HCT116 (cell line): ENCODE measurements at regions not wholly inside any gene's neighbourhood (a gene's known extent, or its start where the extent isn't known, plus 50 kb on each side); places are given as distances from the start of the nearest gene placed in this dataset.

ENCODE experiments used
- ATAC-seq: fragments of 200-7000 bp; cut with Tn5 transposase; 2 replicates; pipeline ENCODE4 v1.9.1; 2020; ENCODE audit warnings: mild to moderate bottlenecking, moderate library complexity
- BruUV-seq: library from RNA; stranded (reverse); fragments of 400-500 nt; replicated peaks from 2 replicates; lab custom pipeline; 2021; lab: Mats Ljungman, UMichigan
- CTCF ChIA-PET: fragments of 300-600 bp; sonication (Branson Sonifier 250); formaldehyde crosslinking; loops from one replicate; lab custom pipeline; 2021; ENCODE audit warnings: antibody characterized with exemption; lab: Charles Lee
- POLR2A ChIA-PET: fragments of 300-600, 350-600 bp; sonication (Branson Sonifier 250); formaldehyde crosslinking; loops from one replicate; lab custom pipeline; 2021; ENCODE audit warnings: antibody characterized with exemption; lab: Charles Lee
- RAD21 ChIA-PET, 2 experiments: fragments of 300-600 bp; sonication (Branson Sonifier 250); formaldehyde crosslinking; loops; one replicate each; lab custom pipeline; 2023; ENCODE audit warnings: low total read pairs in 2 of 2; ENCODE audit not compliant: uncharacterized antibody in 2 of 2, unreplicated experiment in 2 of 2, low non-redundant PET in 1 of 2; lab: Charles Lee
- DNase-seq: peaks from one replicate; pipeline ENCODE4 v3.0.0-alpha.2; 2010; ENCODE audit warnings: low read depth, low spot score
- H2AFZ ChIP-seq: fragments of 200-600 bp; shearing (Covaris generic), sonication (generic); 2 replicates; pipeline ENCODE4 v1.6.1; 2017; ENCODE audit warnings: low read depth, mixed run types, mixed read lengths, antibody characterized with exemption, low read length; ENCODE audit not compliant: poor library complexity, severe bottlenecking
- H3K27ac ChIP-seq: 2 replicates; pipeline ENCODE4 v1.5.1; 2012; ENCODE audit warnings: low read depth, low read length
- H3K27me3 ChIP-seq: fragments of 200-600 bp; sonication (generic); 2 replicates; pipeline ENCODE4 v1.6.1; 2016; ENCODE audit warnings: mixed run types, low read length, mixed read lengths; ENCODE audit not compliant: insufficient read depth
- H3K36me3 ChIP-seq, 2 experiments: fragments of 200-500 bp in 1 of 2; fragments of 200-600 bp in 1 of 2; sonication (Bioruptor generic) in 1 of 2; sonication (generic) in 1 of 2; 2 replicates each; pipeline versions ENCODE4 v1.5.1 to v1.6.1; 2014 to 2016; ENCODE audit warnings: low read length in 2 of 2, inconsistent platforms in 1 of 2, mixed read lengths in 1 of 2, mixed run types in 1 of 2; ENCODE audit not compliant: insufficient read depth in 2 of 2, control insufficient read depth in 1 of 2
- H3K4me1 ChIP-seq, 2 experiments: fragments of 200-600 bp in 1 of 2; sonication (generic) in 1 of 2; 2 replicates each; pipeline versions ENCODE4 v1.5.1 to v1.6.1; 2012 to 2017; ENCODE audit warnings: low read length in 2 of 2, inconsistent platforms in 1 of 2, mild to moderate bottlenecking in 1 of 2, mixed read lengths in 1 of 2, mixed run types in 1 of 2, moderate library complexity in 1 of 2; ENCODE audit not compliant: insufficient read depth in 2 of 2, control insufficient read depth in 1 of 2
- H3K4me2 ChIP-seq: fragments of 200-600 bp; sonication (generic); 2 replicates; pipeline ENCODE4 v1.6.1; 2017; ENCODE audit warnings: mixed run types, low read length, mixed read lengths
- H3K4me3 ChIP-seq, 2 experiments: fragments of 200-600 bp in 1 of 2; sonication (generic) in 1 of 2; replicated peaks in 1 of 2; 2 replicates each; pipeline ENCODE4 v1.5.1; 2011 to 2016; ENCODE audit warnings: low read length in 2 of 2, control low read depth in 1 of 2, low read depth in 1 of 2, mild to moderate bottlenecking in 1 of 2, mixed read lengths in 1 of 2, mixed run types in 1 of 2
- H3K79me2 ChIP-seq: fragments of 200-600 bp; sonication (generic); 2 replicates; pipeline ENCODE4 v1.6.1; 2017; ENCODE audit warnings: mild to moderate bottlenecking, mixed run types, low read length, moderate library complexity, mixed read lengths; ENCODE audit not compliant: insufficient read depth
- H3K9ac ChIP-seq: fragments of 200-600 bp; sonication (generic); 2 replicates; pipeline ENCODE4 v1.6.1; 2016; ENCODE audit warnings: low read length, mixed read lengths
- H3K9me2 ChIP-seq: fragments of 200-600 bp; sonication (generic), shearing (Covaris generic); 2 replicates; pipeline ENCODE4 v1.6.1; 2017; ENCODE audit warnings: mixed run types, mild to moderate bottlenecking, moderate library complexity; ENCODE audit not compliant: insufficient read depth
- H3K9me3 ChIP-seq, 2 experiments: fragments of 200-500 bp in 1 of 2; fragments of 200-600 bp in 1 of 2; sonication (Bioruptor generic) in 1 of 2; sonication (generic) in 1 of 2; 2 replicates each; pipeline ENCODE4 v1.6.1; 2014 to 2017; ENCODE audit warnings: low read length in 2 of 2, mixed read lengths in 2 of 2, inconsistent platforms in 1 of 2, low read depth in 1 of 2, mild to moderate bottlenecking in 1 of 2, mixed run types in 1 of 2, moderate library complexity in 1 of 2; ENCODE audit not compliant: control insufficient read depth in 1 of 2, insufficient read depth in 1 of 2
- H4K20me1 ChIP-seq: fragments of 200-600 bp; sonication (generic), shearing (Covaris generic); 2 replicates; pipeline ENCODE4 v1.6.1; 2017; ENCODE audit warnings: mixed run types, mild to moderate bottlenecking, moderate library complexity; ENCODE audit not compliant: insufficient read depth
- CBX3 ChIP-seq: IDR thresholded peaks from 2 replicates; pipeline ENCODE4 v1.6.1; 2012; ENCODE audit warnings: low read depth
- CEBPB ChIP-seq: IDR thresholded peaks from 2 replicates; pipeline ENCODE4 v1.6.1; 2012; ENCODE audit warnings: low read depth
- EGR1 ChIP-seq: IDR thresholded peaks from 2 replicates; pipeline ENCODE4 v1.6.1; 2012; ENCODE audit warnings: low read depth
- EZH2 ChIP-seq: fragments of 200-600 bp; sonication (generic); IDR thresholded peaks from 2 replicates; pipeline ENCODE4 v1.6.1; 2017; ENCODE audit warnings: antibody characterized with exemption, mixed run types
- FOSL1 ChIP-seq: IDR thresholded peaks from 2 replicates; pipeline ENCODE4 v1.6.1; 2012; ENCODE audit warnings: low read depth
- JUND ChIP-seq: IDR thresholded peaks from 2 replicates; pipeline ENCODE4 v1.6.1; 2012
- POLR2A ChIP-seq: IDR thresholded peaks from 2 replicates; pipeline ENCODE4 v1.7.0; 2011; ENCODE audit warnings: borderline replicate concordance; ENCODE audit not compliant: insufficient read depth, insufficient read length; ENCODE audit errors: extremely low read depth
- POLR2AphosphoS5 ChIP-seq: IDR thresholded peaks from 2 replicates; pipeline ENCODE4 v1.6.1; 2011; ENCODE audit warnings: mild to moderate bottlenecking, low read depth, low read length, moderate library complexity
- SIN3A ChIP-seq: IDR thresholded peaks from 2 replicates; pipeline ENCODE4 v1.6.1; 2012; ENCODE audit warnings: low read depth
- SP1 ChIP-seq: IDR thresholded peaks from 2 replicates; pipeline ENCODE4 v1.6.1; 2012; ENCODE audit warnings: low read depth
- TCF7L2 ChIP-seq: IDR thresholded peaks from 2 replicates; pipeline ENCODE4 v1.7.0; 2011; ENCODE audit warnings: borderline replicate concordance, inconsistent platforms; ENCODE audit not compliant: insufficient read depth, insufficient read length; ENCODE audit errors: extremely low read depth
- YY1 ChIP-seq: IDR thresholded peaks from 2 replicates; pipeline ENCODE4 v1.6.1; 2011; ENCODE audit warnings: low read length, low read depth, moderate library complexity, mild to moderate bottlenecking; ENCODE audit not compliant: insufficient replicate concordance; ENCODE audit errors: extremely low read depth
- ZFX ChIP-seq: fragments of 450-650 bp; IDR thresholded peaks from 2 replicates; pipeline ENCODE4 v1.6.1; 2017
- ZNF274 ChIP-seq: fragments of 200-500 bp; sonication (Bioruptor generic); IDR thresholded peaks from 2 replicates; pipeline ENCODE4 v1.6.1; 2014; ENCODE audit warnings: mild to moderate bottlenecking, low read depth, low read length, inconsistent platforms
- intact Hi-C: fragments of 100-400 bp; cut with micrococcal nuclease; formaldehyde crosslinking; loops from 2 replicates; pipeline ENCODE4 v1.10.0; 2022
- TF ChIP-seq, protein P1 (sequence below), 3 experiments: fragments of 200-600 bp in 1 of 3; sonication (generic) in 1 of 3; IDR thresholded peaks in 2 of 3; conservative IDR thresholded peaks in 1 of 3; 2 replicates each; pipeline ENCODE4 v1.5.1; 2012 to 2017; ENCODE audit warnings: low read depth in 2 of 3, low read length in 2 of 3, antibody characterized with exemption in 1 of 3, borderline replicate concordance in 1 of 3, control low read depth in 1 of 3, mild to moderate bottlenecking in 1 of 3, mixed read lengths in 1 of 3, mixed run types in 1 of 3, moderate library complexity in 1 of 3; ENCODE audit not compliant: insufficient read depth in 1 of 3

DNA sequence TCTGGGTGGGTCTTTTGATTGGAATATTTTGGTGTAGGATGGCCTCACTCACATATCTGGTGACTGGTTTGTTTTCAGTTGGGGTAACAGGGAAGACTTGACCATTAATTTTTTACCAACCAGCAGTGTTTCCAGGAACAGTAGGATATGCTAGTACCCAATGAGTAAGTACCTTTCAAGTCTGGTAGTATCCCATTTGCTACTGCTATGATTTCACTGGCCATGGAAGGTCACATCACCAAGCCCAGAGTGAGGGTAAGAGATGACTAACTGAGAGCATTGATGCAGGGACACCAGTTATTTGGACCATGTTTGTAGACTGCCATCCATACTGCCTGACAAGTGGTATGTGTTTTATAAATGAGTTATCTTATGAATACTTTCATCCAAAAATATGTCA lies 277.7 kb downstream of the MAP2K6 start:
- H3K4me1 ChIP-seq, result no peaks in the 10 kb centered on the region

More for the DNA sequence above, 277.7 kb downstream of the MAP2K6 start:
- CTCF ChIA-PET, result no interaction called here
- TF ChIP-seq SP1, result no peak
- no peak for TF ChIP-seq YY1
- TF ChIP-seq CBX3, result no peak
- TF ChIP-seq CEBPB, result no peak
- no peak for TF ChIP-seq JUND
- TF ChIP-seq EZH2, result no peak
- TF ChIP-seq, protein P1, sequence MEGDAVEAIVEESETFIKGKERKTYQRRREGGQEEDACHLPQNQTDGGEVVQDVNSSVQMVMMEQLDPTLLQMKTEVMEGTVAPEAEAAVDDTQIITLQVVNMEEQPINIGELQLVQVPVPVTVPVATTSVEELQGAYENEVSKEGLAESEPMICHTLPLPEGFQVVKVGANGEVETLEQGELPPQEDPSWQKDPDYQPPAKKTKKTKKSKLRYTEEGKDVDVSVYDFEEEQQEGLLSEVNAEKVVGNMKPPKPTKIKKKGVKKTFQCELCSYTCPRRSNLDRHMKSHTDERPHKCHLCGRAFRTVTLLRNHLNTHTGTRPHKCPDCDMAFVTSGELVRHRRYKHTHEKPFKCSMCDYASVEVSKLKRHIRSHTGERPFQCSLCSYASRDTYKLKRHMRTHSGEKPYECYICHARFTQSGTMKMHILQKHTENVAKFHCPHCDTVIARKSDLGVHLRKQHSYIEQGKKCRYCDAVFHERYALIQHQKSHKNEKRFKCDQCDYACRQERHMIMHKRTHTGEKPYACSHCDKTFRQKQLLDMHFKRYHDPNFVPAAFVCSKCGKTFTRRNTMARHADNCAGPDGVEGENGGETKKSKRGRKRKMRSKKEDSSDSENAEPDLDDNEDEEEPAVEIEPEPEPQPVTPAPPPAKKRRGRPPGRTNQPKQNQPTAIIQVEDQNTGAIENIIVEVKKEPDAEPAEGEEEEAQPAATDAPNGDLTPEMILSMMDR (IDR thresholded peaks at IDR 0.05 in 2 of 3, conservative IDR thresholded peaks at IDR 0.05 in 1 of 3; ENCODE audit: borderline replicate concordance in 1 of 3, insufficient read depth in 1 of 3, low read depth in 2 of 3, low read length in 2 of 3), result no peak
- no peak for TF ChIP-seq FOSL1
- no peak for TF ChIP-seq ZFX
- TF ChIP-seq POLR2A, result no peak
- TF ChIP-seq EGR1, result no peak
- no peak for TF ChIP-seq ZNF274
- no peak for TF ChIP-seq SIN3A
- TF ChIP-seq TCF7L2, result no peak
- no peak for TF ChIP-seq POLR2AphosphoS5
- TF ChIP-seq, all 23 proteins: peak for 0
- no peaks in the 10 kb centered on the region for H3K36me3 ChIP-seq
- DNase-seq (no peak), ATAC-seq (no peak)
- ChIA-PET RAD21 (no interaction called here), POLR2A (no interaction called here)
- BruUV-seq, result no TSS peak
- H3K4me3 ChIP-seq, result no peak overlapping the region
- H3K4me2 ChIP-seq, result no peak overlapping the region
- H3K9me3 ChIP-seq, result peaks cover 3 to 7% of the 10 kb centered on the region in 2 experiments; a peak in 1 of 4 replicates
- H3K27me3 ChIP-seq, result no peaks in the 10 kb centered on the region
- H3K79me2 ChIP-seq, result no peaks in the 10 kb centered on the region
- H3K27ac ChIP-seq, result no peak overlapping the region
- H3K9ac ChIP-seq, result no peak overlapping the region
- H3K9me2 ChIP-seq, result no peaks in the 10 kb centered on the region
- intact Hi-C loops, result no loop called here
- no peak overlapping the region for H2AFZ ChIP-seq
- no peaks in the 10 kb centered on the region for H4K20me1 ChIP-seq
